K562 (cell line): ENCODE measurements at regions not wholly inside any gene's neighbourhood (a gene's known extent, or its start where the extent isn't known, plus 50 kb on each side); places are given as distances from the start of the nearest gene placed in this dataset.

Experiments used
- CXXC5 ChIP-seq: fragments of 250-450 bp; sonication (Bioruptor Pico); IDR thresholded peaks from 2 replicates; pipeline ENCODE4 v1.8.0; 2022; ENCODE audit warnings: inconsistent platforms, mild to moderate bottlenecking, moderate library complexity
- HEY1 ChIP-seq: fragments of 250-450 bp; sonication (Bioruptor Pico); IDR thresholded peaks from 2 replicates; pipeline ENCODE4 v1.5.0; 2020; ENCODE audit warnings: mild to moderate bottlenecking, moderate library complexity, borderline replicate concordance
- KLF6 ChIP-seq: fragments of 250-450 bp; sonication (Bioruptor Pico); IDR thresholded peaks from 2 replicates; pipeline ENCODE4 v1.4.0; 2020; ENCODE audit warnings: mild to moderate bottlenecking, moderate library complexity, borderline replicate concordance
- NFYB ChIP-seq: IDR thresholded peaks from 2 replicates; pipeline ENCODE4 v1.6.1; 2011; ENCODE audit warnings: mild to moderate bottlenecking, moderate library complexity; ENCODE audit not compliant: insufficient read length; ENCODE audit errors: extremely low read depth
- SMAD1 ChIP-seq: fragments of 150-350 bp; IDR thresholded peaks from 2 replicates; pipeline ENCODE4 v1.6.1; 2014; ENCODE audit warnings: low read length, low read depth; ENCODE audit not compliant: partially characterized antibody
- TAL1 ChIP-seq: fragments of 450-650 bp; IDR thresholded peaks from 2 replicates; pipeline ENCODE4 v1.6.1; 2016; ENCODE audit warnings: mild to moderate bottlenecking
- ZNF695 ChIP-seq: fragments of 450-650 bp; formaldehyde crosslinking; IDR thresholded peaks from 2 replicates; pipeline ENCODE4 v1.4.0; 2020; ENCODE audit warnings: mild to moderate bottlenecking, moderate library complexity
- TF ChIP-seq, protein P1 (sequence below), 2 experiments: IDR thresholded peaks; 2 replicates each; pipeline ENCODE4 v1.6.1; 2011; ENCODE audit warnings: borderline replicate concordance in 1 of 2, control low read depth in 1 of 2, low read depth in 1 of 2, low read length in 1 of 2, mild to moderate bottlenecking in 1 of 2, mixed read lengths in 1 of 2, moderate library complexity in 1 of 2; ENCODE audit not compliant: insufficient read depth in 1 of 2, insufficient read length in 1 of 2, poor library complexity in 1 of 2, severe bottlenecking in 1 of 2; ENCODE audit errors: extremely low read depth in 1 of 2
- TF ChIP-seq, protein P2 (sequence below): sonication (generic); formaldehyde crosslinking; IDR thresholded peaks from 2 replicates; pipeline ENCODE4 v1.8.1; 2022; ENCODE audit warnings: missing genetic modification reagents
- TF ChIP-seq, protein P3 (sequence below), 2 experiments: IDR thresholded peaks; 2 replicates each; pipeline ENCODE4 v1.6.1; 2012; ENCODE audit warnings: improper control_type of control experiment in 2 of 2, low read depth in 2 of 2, low read length in 2 of 2, borderline replicate concordance in 1 of 2

DNA sequence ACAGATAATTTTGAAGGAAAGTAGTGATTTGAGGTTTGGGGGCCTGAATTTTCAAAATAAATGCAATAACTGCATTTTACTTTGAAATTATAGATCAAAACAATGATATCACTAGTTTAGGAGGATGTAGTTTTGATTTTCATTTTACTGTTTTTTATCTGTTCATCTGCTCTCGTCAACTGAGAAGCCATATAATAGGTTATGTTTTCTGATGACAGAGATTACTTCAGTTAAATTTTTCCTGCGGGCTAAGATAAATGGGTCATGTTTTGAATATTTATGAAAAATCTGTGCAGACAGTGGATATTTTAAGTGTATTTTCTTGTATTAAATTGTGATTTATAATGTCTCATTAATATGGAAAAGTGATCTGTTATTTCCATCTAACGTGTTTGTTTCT, 573.4 kb downstream of the CPS1 start (continued):
- TF ChIP-seq, protein P1, sequence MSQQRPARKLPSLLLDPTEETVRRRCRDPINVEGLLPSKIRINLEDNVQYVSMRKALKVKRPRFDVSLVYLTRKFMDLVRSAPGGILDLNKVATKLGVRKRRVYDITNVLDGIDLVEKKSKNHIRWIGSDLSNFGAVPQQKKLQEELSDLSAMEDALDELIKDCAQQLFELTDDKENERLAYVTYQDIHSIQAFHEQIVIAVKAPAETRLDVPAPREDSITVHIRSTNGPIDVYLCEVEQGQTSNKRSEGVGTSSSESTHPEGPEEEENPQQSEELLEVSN (IDR thresholded peaks at IDR 0.05; ENCODE audit: borderline replicate concordance in 1 of 2, extremely low read depth in 1 of 2, insufficient read depth in 1 of 2, insufficient read length in 1 of 2, low read depth in 1 of 2, low read length in 1 of 2, poor library complexity in 1 of 2, severe bottlenecking in 1 of 2), result no peak
- TF ChIP-seq HEY1 (CRISPR knock-in tag), result no peak
- no peak for TF ChIP-seq TAL1
- TF ChIP-seq, protein P2, sequence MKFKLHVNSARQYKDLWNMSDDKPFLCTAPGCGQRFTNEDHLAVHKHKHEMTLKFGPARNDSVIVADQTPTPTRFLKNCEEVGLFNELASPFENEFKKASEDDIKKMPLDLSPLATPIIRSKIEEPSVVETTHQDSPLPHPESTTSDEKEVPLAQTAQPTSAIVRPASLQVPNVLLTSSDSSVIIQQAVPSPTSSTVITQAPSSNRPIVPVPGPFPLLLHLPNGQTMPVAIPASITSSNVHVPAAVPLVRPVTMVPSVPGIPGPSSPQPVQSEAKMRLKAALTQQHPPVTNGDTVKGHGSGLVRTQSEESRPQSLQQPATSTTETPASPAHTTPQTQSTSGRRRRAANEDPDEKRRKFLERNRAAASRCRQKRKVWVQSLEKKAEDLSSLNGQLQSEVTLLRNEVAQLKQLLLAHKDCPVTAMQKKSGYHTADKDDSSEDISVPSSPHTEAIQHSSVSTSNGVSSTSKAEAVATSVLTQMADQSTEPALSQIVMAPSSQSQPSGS, result no peak
- TF ChIP-seq, protein P3, sequence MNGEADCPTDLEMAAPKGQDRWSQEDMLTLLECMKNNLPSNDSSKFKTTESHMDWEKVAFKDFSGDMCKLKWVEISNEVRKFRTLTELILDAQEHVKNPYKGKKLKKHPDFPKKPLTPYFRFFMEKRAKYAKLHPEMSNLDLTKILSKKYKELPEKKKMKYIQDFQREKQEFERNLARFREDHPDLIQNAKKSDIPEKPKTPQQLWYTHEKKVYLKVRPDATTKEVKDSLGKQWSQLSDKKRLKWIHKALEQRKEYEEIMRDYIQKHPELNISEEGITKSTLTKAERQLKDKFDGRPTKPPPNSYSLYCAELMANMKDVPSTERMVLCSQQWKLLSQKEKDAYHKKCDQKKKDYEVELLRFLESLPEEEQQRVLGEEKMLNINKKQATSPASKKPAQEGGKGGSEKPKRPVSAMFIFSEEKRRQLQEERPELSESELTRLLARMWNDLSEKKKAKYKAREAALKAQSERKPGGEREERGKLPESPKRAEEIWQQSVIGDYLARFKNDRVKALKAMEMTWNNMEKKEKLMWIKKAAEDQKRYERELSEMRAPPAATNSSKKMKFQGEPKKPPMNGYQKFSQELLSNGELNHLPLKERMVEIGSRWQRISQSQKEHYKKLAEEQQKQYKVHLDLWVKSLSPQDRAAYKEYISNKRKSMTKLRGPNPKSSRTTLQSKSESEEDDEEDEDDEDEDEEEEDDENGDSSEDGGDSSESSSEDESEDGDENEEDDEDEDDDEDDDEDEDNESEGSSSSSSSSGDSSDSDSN (IDR thresholded peaks at IDR 0.05; ENCODE audit: borderline replicate concordance in 1 of 2, low read depth in 2 of 2, low read length in 2 of 2), result no peak
- no peak for TF ChIP-seq NFYB
- TF ChIP-seq SMAD1, result no peak
- no peak for TF ChIP-seq ZNF695 (CRISPR knock-in tag)
- TF ChIP-seq CXXC5 (CRISPR knock-in tag), result no peak
- no peak for TF ChIP-seq KLF6 (CRISPR knock-in tag)
